ENCODE measurements at regions not wholly inside any gene's neighbourhood (a gene's known extent, or its start where the extent isn't known, plus 50 kb on each side); places are given as distances from the start of the nearest gene placed in this dataset.

DNA sequence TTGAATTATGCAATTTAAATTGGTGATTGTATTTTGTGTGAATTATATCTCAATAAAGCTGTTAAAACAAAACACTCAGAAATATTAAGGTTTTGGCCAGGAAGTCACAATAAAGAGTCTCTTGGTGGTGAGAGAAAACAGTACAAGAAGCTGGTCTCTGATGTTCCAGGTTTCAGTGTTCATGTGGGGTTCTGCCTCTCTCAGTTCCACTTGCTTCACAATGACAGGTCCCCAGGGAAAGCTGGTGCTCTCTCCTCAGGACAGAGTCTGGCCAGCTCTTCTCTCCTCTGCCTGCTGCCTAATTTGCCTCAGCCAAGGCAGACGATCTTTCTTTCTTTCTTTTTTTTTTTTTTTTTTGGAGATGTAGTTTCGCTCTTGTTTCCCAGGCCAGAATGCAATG lies 342.9 kb upstream of the PLXNA2 start:
- no peak for DNase-seq (ENCODE audit: low read depth)

GRCh38 chr1:208593306-208594006 lies 349.3 kb upstream of the PLXNA2 start:
- no peak for DNase-seq (ENCODE audit: low read depth)

GRCh38 chr1:208595236-208595635 lies 351.1 kb upstream of the PLXNA2 start:
- DNase-seq (ENCODE audit: low read depth) = no peak

- DNase-seq (ENCODE audit: low read depth) = no peak
These were observed 351.6 kb upstream of the PLXNA2 start for GRCh38 chr1:208595745-208596144.

GRCh38 chr1:208597571-208597970 lies 353.4 kb upstream of the PLXNA2 start:
- DNase-seq (ENCODE audit: low read depth) = no peak

DNA sequence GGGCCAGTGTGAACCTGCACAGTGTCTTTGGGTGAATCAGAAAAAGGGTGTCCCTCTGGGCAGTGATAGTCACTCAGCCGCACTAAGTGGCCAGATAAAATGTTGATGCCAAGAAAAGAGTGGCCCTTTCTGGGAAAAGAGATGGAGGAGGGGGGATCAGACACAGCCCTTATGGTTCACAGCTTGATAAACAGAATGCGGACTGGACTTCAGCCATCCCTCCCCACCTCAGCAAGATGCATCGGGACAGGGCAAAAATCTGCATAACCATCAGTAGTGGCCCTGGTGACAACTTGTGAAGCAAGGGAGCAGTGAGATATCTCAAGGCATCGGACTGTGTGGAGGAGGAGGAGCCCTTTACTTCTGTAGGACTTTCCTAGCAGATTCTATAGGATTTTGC lies 353.8 kb upstream of the PLXNA2 start:
- DNase-seq (ENCODE audit: low read depth) = no peak

DNA sequence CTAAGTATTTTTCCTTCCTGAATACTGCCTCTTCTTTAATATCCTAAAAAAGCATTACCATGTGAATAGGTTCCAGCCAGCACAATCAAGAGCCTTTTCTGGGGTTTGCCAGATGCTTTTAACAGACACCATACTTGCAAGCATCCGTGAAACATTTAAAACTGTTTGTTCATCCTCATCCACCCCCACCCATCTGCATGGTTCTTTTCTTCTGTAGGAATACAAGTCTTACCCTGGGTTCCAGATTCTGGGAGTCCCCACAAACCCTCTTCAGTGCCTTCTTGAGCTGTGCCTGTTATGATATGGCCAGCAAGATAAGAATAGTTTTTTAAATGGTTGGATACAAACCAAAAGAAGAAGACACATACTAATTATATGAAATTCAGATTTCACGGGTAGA lies 354.9 kb upstream of the PLXNA2 start:
- DNase-seq (ENCODE audit: low read depth) = no peak

DNA sequence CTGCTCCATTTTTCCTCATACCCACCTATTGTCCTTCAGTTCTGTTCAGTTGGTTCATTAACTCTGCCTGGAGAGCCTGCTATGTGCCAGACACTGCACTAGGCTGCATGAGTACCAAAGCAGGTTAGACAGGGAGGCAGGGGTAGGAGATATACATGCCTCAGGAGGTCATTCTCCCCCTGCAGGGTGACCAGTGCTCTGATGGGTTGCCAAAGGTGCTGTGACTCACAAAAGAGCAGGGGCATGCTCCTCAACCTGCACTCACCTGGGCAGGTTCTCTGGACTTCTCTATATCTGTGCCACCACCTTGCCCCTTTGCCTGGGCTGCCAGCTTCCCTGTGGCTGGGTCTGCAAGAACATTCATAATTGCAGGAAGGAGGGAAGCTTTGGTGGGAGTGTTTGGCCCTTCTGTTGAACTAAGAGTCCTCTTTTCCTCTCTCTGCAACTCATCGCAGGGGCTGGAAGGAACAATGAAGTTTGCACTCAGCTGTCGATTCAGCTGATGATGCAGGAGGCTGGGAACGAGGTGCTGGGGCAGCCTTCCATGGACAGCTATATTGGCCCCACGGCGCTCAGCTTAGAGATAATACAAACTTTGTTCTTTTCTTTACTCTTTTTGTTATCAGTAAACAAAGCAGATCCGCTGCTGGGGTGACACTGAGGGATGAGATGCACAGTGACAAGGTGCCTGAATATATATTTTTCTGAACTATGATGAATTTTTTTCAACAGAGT lies 356.4 kb upstream of the PLXNA2 start:
- DNase-seq (ENCODE audit: low read depth) = no peak

DNA sequence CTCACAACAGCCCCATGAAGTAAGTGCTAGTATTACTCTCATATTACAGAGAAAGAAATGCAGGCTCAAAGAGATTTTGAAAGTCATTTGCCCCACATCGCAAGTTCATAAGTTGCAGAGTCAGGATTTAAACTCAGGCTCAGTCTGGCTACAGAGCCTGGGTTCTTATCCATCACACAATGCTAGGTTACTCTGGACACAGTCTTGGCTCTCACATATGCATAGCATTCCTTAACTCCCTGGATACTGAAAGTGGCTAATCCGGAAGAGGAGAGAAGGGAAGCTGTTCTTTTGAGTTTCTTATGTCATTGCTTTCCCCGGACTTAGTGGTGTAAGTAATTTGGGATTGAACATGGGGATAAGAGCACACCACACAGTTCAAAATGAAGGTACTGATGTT lies 357.4 kb upstream of the PLXNA2 start:
- DNase-seq (ENCODE audit: low read depth) = no peak

DNA sequence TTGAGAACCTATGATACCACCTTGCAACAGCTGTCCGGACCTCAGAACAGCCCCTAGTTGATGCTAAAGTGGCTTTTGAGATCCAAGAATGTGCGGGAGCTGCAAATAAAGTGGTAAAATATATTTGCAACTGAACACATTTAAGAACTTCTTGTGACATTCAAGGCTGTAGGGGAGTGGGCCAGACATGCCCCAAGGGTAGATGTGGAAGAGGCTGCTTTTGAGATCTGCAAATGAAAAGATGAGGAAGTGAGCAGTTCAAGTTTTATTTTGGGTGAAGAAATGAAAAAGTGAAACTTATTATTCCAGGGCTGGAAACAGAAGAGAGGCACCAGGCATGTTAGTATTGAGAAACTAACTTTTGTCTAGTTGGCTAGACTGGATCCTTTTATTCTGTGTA lies 359.5 kb upstream of the PLXNA2 start:
- DNase-seq (ENCODE audit: low read depth) = no peak

DNA sequence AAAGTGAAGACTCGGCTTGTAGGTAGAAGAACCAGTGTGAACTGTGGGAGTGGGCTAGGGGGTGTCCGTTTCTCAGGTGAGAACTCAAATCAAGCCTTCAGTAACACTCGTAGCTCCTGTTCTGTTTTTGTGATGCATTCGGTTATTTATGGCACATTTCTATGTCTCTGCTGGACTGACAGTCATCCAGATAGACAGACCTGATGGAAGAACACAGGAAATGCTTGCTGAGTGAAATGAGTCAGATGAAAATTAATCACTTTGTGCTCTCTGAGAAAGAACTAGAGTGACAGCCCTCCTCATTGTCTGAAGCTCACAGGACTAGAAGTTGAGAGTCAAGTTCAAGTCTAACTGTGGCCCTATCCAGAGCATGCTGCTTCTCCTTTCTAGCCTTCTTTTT lies 360.1 kb upstream of the PLXNA2 start:
- no peak for DNase-seq (ENCODE audit: low read depth)

DNA sequence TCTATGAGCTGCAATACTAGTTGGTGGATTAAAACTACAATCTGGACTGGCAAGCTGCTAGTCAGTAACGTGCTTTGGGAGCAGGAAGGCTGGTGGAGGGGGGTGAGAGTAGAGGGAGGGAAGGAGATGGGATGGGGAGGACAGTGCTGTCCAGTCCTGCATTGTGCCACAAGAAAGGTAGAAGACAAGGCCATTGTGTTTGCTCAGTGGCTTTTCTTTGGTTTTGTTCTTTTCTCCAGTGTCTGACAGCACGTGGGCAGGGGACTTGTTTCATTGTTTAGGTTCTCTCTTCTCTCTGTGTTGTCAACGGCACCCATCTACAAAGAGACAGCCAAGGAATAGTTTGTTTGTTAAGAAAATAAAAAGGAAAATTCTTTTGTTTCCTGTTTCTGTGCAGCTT lies 362.8 kb upstream of the PLXNA2 start:
- DNase-seq (ENCODE audit: low read depth) = no peak

DNA sequence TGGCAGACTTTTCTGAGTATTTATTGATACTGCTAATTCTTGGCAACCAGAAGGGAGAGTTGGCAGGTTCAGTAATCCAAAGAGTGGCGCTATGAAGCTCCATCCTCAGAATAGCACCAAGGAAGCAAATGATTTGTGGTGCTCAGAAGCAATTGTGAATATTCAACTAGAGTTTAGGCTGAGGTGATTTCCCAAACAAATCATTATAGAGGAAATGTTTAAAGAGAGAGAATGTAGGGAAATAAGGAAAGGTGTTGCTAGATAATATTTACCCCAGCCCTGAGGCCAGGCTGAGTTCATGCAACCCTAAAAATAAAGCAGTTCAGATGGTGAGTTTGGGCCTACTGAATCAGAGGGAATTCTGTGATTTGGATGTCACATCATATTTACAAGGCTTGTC lies 363.4 kb upstream of the PLXNA2 start:
- DNase-seq (ENCODE audit: low read depth) = no peak

- no peak for DNase-seq (ENCODE audit: low read depth)
These were observed 370.4 kb upstream of the PLXNA2 start for GRCh38 chr1:208614610-208615009.

DNA sequence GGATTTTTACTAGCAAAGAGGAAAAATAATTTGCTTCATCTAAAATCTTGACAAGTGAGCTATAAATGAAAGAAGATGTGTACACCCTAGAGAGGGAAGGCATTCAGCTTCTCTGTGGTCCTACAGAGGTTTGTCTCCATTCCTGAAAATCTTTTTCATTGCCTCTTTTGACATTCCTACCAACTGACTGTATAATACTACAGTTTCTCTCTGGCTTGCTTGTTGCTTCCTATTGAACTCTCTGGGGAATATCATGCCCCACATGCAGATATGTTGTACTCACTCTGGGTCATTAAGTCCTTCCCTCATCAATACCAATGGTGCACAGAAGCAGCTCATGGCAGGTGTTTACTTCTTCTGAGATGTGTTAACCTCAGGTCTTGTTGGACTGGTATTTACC lies 371.2 kb upstream of the PLXNA2 start:
- no peak for DNase-seq (ENCODE audit: low read depth)

DNA sequence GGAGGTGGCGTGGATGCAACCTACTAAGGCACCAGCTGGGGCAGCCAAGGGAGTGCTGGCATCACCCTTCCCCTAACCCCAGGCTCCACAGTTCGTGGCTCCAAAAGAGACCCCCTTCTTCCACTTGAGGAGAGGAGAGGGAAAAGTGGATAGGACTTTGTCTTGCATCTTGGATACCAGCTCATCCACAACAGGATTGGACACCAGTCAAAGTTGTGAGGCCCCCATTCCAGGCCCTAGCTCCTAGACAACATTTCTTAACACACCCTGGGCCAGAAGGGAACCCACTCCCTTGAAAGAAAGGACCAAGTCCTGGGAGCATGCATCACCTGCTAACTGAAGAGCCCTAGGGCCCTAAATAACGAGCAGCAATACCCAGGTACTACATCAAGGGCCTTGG lies 372.6 kb upstream of the PLXNA2 start:
- no peak for DNase-seq (ENCODE audit: low read depth)

- no peak for DNase-seq (ENCODE audit: low read depth)
These were observed 384.1 kb upstream of the PLXNA2 start for GRCh38 chr1:208628022-208628914.

DNA sequence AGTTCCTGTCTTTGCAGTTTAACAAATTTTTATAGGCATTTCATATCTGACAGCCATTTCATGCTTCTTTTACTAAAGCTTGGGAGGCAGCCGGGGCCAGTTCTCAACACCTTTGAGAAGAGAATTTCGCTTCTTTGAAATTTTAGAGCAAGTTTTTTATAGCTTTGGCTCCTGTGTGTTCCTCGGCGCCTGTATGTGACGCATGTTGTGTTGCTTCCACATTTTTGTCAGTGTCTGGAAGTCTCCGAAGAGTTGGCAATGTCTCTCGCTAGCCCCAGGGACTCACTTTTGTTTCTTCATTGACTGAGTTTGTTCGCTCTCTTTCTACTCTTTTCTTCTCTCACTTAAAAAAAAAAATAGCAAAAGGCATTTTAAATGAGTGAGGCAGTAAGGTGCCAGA lies 386.9 kb upstream of the PLXNA2 start:
- no peak for DNase-seq (ENCODE audit: low read depth)

DNA sequence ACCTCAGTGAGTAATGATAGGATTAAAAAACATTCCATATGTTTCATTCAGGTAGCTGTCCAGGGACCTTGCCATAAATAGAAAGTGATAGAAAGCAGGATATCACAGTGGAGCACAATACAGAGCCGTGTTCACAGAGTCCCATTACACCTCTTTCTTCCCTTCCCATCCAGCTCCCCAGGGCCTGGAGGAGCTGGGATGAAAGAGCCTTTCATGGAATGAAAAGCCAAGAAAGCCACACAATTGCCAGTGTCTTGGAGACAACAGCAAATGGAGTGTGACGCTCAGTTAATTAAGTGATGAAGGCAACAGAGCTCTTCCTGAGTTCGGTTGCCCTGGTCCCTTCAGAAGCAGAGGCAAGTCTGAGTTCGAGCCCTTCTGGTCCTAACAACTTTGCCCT lies 387.3 kb upstream of the PLXNA2 start:
- DNase-seq (ENCODE audit: low read depth) = no peak

DNA sequence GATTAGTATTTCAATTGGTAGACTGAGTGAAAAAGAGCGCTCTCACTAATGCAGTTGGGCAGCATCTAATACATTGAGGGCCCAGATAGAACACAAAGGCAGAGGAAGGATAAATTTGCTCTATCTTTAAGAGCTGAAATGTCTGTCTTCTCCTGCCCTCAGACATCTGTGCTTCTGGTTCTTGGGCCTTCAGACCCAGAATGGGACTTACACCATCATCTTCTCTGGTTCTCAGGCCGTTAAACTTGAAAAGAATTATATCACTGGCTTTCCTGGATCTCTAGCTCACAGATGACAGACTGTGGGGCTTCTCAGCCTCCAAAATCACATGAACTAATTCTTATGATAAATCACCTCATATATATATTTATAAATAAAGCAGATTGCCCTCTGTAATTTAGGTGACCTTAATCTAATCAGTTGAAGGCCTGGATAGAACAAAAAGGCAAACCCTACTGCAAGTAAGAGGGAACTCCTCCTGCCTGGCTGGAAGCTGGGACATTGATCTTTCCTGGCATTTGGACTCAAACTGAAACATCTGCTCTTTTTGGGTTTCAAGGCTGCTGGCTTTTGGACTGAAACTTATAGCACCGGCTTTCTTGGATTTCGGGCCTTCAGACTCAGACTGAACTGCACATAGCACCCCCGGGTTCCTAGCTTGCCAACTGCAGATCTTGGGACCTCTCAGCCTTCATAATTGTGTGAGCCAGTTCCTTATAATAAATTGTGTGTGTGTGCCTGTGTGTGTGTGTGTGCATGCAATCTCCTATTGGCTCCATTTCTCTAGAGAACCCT lies 390.4 kb upstream of the PLXNA2 start:
- no peak for DNase-seq (ENCODE audit: low read depth)

- no peak for DNase-seq (ENCODE audit: low read depth)
These were observed 393.0 kb upstream of the PLXNA2 start for GRCh38 chr1:208637181-208637580.

DNA sequence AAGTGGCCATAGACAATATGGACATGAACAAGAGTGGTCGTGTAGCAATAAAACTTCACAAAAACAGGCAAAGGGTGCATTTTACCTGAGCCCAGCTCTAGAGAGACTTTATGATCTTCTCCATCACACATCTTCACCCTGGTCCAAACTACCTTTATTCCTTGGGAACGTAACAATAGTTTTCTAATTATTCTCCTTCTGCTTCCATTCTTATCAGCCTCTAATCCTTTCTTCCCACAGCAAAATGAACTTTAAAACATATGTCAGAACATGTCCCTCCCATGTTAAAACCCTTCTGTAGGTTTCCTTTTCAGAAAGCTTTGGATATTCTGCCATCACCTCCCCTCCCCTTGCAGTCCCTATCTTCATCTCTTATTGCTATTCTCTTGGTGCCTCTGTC lies 395.2 kb upstream of the PLXNA2 start:
- DNase-seq (ENCODE audit: low read depth) = no peak
